HepG2 (cell line): ENCODE measurements at regions not wholly inside any gene's neighbourhood (a gene's known extent, or its start where the extent isn't known, plus 50 kb on each side); places are given as distances from the start of the nearest gene placed in this dataset.

Experiments
- ELF1 ChIP-seq: sonication (generic); formaldehyde crosslinking; IDR thresholded peaks from 2 replicates; pipeline ENCODE4 v1.4.0; 2020; ENCODE audit warnings: missing genetic modification reagents
- HIVEP1 ChIP-seq: sonication (generic); formaldehyde crosslinking; IDR thresholded peaks from 2 replicates; pipeline ENCODE4 v1.4.0; 2020; ENCODE audit warnings: mild to moderate bottlenecking, missing genetic modification reagents
- IRF2 ChIP-seq: IDR thresholded peaks from 2 replicates; pipeline ENCODE4 v1.6.1; 2018; ENCODE audit warnings: missing genetic modification reagents, missing compliant biosample characterization
- JUN ChIP-seq: sonication (generic); formaldehyde crosslinking; IDR thresholded peaks from 2 replicates; pipeline ENCODE4 v1.4.0; 2020; ENCODE audit warnings: mild to moderate bottlenecking, missing genetic modification reagents
- KDM1A ChIP-seq: IDR thresholded peaks from 2 replicates; pipeline ENCODE4 v1.6.1; 2016; ENCODE audit warnings: missing compliant biosample characterization
- MAZ ChIP-seq, 2 experiments: sonication (generic) in 1 of 2; formaldehyde crosslinking in 1 of 2; IDR thresholded peaks; 2 replicates each; pipeline versions ENCODE4 v1.5.0 to v1.6.1; 2012 to 2020; ENCODE audit warnings: low read depth in 2 of 2, mild to moderate bottlenecking in 2 of 2, borderline replicate concordance in 1 of 2, improper control_type of control experiment in 1 of 2, low read length in 1 of 2, missing genetic modification reagents in 1 of 2, moderate library complexity in 1 of 2
- MED1 ChIP-seq: sonication (generic); formaldehyde crosslinking; IDR thresholded peaks from 2 replicates; pipeline ENCODE4 v1.4.0; 2020; ENCODE audit warnings: missing genetic modification reagents
- NR1H2 ChIP-seq: sonication (generic); formaldehyde crosslinking; IDR thresholded peaks from 2 replicates; pipeline ENCODE4 v1.8.1; 2022; ENCODE audit warnings: low read depth, missing genetic modification reagents, borderline replicate concordance
- ONECUT2 ChIP-seq: sonication (generic); formaldehyde crosslinking; IDR thresholded peaks from 2 replicates; pipeline ENCODE4 v1.4.0; 2020; ENCODE audit warnings: missing genetic modification reagents
- SMYD3 ChIP-seq: sonication (generic); formaldehyde crosslinking; IDR thresholded peaks from 2 replicates; pipeline ENCODE4 v1.8.1; 2023; ENCODE audit warnings: mild to moderate bottlenecking, missing genetic modification reagents
- TRIM24 ChIP-seq: sonication (generic); formaldehyde crosslinking; IDR thresholded peaks from 2 replicates; pipeline ENCODE4 v1.8.0; 2022; ENCODE audit warnings: mild to moderate bottlenecking, missing genetic modification reagents
- YEATS4 ChIP-seq: sonication (generic); formaldehyde crosslinking; IDR thresholded peaks from 2 replicates; pipeline ENCODE4 v1.4.0; 2020; ENCODE audit warnings: missing genetic modification reagents, borderline replicate concordance
- ZFYVE20 ChIP-seq: sonication (generic); formaldehyde crosslinking; IDR thresholded peaks from 2 replicates; pipeline ENCODE4 v1.8.0; 2023; ENCODE audit warnings: low read depth, mild to moderate bottlenecking, moderate library complexity, missing genetic modification reagents, borderline replicate concordance
- TF ChIP-seq, protein P1 (sequence below): sonication (generic); formaldehyde crosslinking; IDR thresholded peaks from 2 replicates; pipeline ENCODE4 v1.4.0; 2020; ENCODE audit warnings: missing genetic modification reagents
- TF ChIP-seq, protein P2 (sequence below): sonication (generic); formaldehyde crosslinking; IDR thresholded peaks from 2 replicates; pipeline ENCODE4 v1.8.0; 2022; ENCODE audit warnings: missing genetic modification reagents, mild to moderate bottlenecking, borderline replicate concordance
- TF ChIP-seq, protein P3 (sequence below): IDR thresholded peaks from 2 replicates; pipeline ENCODE4 v1.6.1; 2016; ENCODE audit warnings: low read depth, borderline replicate concordance
- TF ChIP-seq, protein P4 (sequence below): sonication (generic); formaldehyde crosslinking; IDR thresholded peaks from 2 replicates; pipeline ENCODE4 v1.4.0; 2020; ENCODE audit warnings: missing genetic modification reagents, borderline replicate concordance
- TF ChIP-seq, protein P5 (sequence below): fragments of 450-650 bp; IDR thresholded peaks from 2 replicates; pipeline ENCODE4 v1.6.1; 2017

DNA sequence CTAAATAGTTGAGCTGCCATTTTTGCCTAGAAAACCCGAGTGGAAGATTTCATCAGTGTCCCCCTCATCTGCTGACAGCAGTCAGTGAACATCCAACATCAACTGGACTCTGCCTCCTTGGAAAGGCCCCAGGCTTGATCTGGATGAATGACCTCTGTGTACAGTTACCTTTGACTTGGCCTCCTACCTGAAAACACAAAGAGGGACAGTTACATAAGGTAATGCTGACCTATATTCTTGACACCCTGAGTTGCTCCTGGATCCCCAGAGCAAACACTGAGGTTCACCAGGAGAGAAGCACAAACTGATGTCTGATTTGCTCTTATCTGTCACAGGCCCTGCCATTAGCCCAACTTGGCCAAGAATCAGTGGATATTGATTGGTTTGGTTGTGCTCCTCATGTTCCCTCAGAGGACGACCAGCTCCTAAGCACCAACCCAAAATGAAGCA is 138.9 kb downstream of the PROX1 start (continued):
- TF ChIP-seq, protein P1, sequence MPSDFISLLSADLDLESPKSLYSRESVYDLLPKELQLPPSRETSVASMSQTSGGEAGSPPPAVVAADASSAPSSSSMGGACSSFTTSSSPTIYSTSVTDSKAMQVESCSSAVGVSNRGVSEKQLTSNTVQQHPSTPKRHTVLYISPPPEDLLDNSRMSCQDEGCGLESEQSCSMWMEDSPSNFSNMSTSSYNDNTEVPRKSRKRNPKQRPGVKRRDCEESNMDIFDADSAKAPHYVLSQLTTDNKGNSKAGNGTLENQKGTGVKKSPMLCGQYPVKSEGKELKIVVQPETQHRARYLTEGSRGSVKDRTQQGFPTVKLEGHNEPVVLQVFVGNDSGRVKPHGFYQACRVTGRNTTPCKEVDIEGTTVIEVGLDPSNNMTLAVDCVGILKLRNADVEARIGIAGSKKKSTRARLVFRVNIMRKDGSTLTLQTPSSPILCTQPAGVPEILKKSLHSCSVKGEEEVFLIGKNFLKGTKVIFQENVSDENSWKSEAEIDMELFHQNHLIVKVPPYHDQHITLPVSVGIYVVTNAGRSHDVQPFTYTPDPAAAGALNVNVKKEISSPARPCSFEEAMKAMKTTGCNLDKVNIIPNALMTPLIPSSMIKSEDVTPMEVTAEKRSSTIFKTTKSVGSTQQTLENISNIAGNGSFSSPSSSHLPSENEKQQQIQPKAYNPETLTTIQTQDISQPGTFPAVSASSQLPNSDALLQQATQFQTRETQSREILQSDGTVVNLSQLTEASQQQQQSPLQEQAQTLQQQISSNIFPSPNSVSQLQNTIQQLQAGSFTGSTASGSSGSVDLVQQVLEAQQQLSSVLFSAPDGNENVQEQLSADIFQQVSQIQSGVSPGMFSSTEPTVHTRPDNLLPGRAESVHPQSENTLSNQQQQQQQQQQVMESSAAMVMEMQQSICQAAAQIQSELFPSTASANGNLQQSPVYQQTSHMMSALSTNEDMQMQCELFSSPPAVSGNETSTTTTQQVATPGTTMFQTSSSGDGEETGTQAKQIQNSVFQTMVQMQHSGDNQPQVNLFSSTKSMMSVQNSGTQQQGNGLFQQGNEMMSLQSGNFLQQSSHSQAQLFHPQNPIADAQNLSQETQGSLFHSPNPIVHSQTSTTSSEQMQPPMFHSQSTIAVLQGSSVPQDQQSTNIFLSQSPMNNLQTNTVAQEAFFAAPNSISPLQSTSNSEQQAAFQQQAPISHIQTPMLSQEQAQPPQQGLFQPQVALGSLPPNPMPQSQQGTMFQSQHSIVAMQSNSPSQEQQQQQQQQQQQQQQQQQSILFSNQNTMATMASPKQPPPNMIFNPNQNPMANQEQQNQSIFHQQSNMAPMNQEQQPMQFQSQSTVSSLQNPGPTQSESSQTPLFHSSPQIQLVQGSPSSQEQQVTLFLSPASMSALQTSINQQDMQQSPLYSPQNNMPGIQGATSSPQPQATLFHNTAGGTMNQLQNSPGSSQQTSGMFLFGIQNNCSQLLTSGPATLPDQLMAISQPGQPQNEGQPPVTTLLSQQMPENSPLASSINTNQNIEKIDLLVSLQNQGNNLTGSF (CRISPR knock-in tag) = no peak
- TF ChIP-seq ONECUT2 (CRISPR knock-in tag) (peak; percentile 87), MED1 (CRISPR knock-in tag) (peak; percentile 93), ELF1 (CRISPR knock-in tag) (peak; percentile 20; the same call in 1 of the 2 replicates), YEATS4 (peak; percentile 65), KDM1A (CRISPR knock-in tag) (no peak), IRF2 (peak; percentile 66; the same call in 1 of the 2 replicates), MAZ (IDR thresholded peaks at IDR 0.05; ENCODE audit: borderline replicate concordance, low read depth, low read length) (no peak), MAZ (CRISPR knock-in tag; IDR thresholded peaks at IDR 0.05; ENCODE audit: low read depth) (peak; percentile 42; the same call in 1 of the 2 replicates), NR1H2 (peak; percentile 64; the same call in 1 of the 2 replicates), TRIM24 (0 out of 2 replicates have a peak, but pooled peaks have one; percentile 75), HIVEP1 (CRISPR knock-in tag) (no peak), JUN (CRISPR knock-in tag) (no peak), SMYD3 (CRISPR knock-in tag) (no peak), ZFYVE20 (CRISPR knock-in tag) (no peak)
- TF ChIP-seq, protein P2, sequence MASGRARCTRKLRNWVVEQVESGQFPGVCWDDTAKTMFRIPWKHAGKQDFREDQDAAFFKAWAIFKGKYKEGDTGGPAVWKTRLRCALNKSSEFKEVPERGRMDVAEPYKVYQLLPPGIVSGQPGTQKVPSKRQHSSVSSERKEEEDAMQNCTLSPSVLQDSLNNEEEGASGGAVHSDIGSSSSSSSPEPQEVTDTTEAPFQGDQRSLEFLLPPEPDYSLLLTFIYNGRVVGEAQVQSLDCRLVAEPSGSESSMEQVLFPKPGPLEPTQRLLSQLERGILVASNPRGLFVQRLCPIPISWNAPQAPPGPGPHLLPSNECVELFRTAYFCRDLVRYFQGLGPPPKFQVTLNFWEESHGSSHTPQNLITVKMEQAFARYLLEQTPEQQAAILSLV (CRISPR knock-in tag) = no peak
- TF ChIP-seq, protein P3, sequence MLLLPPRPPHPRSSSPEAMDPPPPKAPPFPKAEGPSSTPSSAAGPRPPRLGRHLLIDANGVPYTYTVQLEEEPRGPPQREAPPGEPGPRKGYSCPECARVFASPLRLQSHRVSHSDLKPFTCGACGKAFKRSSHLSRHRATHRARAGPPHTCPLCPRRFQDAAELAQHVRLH (CRISPR knock-in tag) = 0 out of 2 replicates have a peak, but pooled peaks have one; percentile 58
- TF ChIP-seq, protein P4, sequence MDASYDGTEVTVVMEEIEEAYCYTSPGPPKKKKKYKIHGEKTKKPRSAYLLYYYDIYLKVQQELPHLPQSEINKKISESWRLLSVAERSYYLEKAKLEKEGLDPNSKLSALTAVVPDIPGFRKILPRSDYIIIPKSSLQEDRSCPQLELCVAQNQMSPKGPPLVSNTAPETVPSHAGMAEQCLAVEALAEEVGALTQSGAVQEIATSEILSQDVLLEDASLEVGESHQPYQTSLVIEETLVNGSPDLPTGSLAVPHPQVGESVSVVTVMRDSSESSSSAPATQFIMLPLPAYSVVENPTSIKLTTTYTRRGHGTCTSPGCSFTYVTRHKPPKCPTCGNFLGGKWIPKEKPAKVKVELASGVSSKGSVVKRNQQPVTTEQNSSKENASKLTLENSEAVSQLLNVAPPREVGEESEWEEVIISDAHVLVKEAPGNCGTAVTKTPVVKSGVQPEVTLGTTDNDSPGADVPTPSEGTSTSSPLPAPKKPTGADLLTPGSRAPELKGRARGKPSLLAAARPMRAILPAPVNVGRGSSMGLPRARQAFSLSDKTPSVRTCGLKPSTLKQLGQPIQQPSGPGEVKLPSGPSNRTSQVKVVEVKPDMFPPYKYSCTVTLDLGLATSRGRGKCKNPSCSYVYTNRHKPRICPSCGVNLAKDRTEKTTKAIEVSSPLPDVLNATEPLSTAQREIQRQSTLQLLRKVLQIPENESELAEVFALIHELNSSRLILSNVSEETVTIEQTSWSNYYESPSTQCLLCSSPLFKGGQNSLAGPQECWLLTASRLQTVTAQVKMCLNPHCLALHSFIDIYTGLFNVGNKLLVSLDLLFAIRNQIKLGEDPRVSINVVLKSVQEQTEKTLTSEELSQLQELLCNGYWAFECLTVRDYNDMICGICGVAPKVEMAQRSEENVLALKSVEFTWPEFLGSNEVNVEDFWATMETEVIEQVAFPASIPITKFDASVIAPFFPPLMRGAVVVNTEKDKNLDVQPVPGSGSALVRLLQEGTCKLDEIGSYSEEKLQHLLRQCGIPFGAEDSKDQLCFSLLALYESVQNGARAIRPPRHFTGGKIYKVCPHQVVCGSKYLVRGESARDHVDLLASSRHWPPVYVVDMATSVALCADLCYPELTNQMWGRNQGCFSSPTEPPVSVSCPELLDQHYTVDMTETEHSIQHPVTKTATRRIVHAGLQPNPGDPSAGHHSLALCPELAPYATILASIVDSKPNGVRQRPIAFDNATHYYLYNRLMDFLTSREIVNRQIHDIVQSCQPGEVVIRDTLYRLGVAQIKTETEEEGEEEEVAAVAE (CRISPR knock-in tag) = peak; percentile 80; the same call in 1 of the 2 replicates
- TF ChIP-seq, protein P5, sequence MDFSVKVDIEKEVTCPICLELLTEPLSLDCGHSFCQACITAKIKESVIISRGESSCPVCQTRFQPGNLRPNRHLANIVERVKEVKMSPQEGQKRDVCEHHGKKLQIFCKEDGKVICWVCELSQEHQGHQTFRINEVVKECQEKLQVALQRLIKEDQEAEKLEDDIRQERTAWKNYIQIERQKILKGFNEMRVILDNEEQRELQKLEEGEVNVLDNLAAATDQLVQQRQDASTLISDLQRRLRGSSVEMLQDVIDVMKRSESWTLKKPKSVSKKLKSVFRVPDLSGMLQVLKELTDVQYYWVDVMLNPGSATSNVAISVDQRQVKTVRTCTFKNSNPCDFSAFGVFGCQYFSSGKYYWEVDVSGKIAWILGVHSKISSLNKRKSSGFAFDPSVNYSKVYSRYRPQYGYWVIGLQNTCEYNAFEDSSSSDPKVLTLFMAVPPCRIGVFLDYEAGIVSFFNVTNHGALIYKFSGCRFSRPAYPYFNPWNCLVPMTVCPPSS = no peak
